ENCODE measurements at regions not wholly inside any gene's neighbourhood (a gene's known extent, or its start where the extent isn't known, plus 50 kb on each side); places are given as distances from the start of the nearest gene placed in this dataset.

DNA sequence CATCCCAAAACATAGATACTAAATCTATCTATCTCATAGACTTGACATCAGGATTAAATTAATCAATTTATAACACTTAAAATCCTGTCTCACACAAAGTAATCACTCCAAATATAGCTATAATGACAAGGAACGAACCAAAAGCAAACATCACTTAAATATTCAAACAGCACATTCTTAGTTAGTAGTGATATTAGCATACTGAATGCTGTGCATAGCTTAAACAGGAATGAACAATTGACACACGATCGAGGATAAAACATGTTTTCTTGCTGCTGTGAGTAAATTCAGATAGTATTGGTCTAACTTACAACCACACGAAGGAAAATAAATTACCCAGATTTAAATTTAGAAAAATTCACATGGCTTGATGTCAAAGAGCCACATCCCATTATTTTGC is 58.9 kb upstream of the SNTG2 start:
- Histone ChIP-seq H3K4me1 (no peaks in the 10 kb centered on the region), H3K9me3 (no peaks in the 10 kb centered on the region), H3K27me3 (no peaks in the 10 kb centered on the region), H3K36me3 (no peaks in the 10 kb centered on the region), H3K27ac (no peak overlapping the region), H3K4me3 (no peak overlapping the region)
- in situ Hi-C loops (cut with MboI; ENCODE audit: low sequenced_read_pairs in 4 of 4) (no loop called here), intact Hi-C loops (cut with DNase I; ENCODE audit: low total_unique reads) (no loop called here)
- DNase-seq = no peak
- ATAC-seq = no peak
- TF ChIP-seq, protein P1, sequence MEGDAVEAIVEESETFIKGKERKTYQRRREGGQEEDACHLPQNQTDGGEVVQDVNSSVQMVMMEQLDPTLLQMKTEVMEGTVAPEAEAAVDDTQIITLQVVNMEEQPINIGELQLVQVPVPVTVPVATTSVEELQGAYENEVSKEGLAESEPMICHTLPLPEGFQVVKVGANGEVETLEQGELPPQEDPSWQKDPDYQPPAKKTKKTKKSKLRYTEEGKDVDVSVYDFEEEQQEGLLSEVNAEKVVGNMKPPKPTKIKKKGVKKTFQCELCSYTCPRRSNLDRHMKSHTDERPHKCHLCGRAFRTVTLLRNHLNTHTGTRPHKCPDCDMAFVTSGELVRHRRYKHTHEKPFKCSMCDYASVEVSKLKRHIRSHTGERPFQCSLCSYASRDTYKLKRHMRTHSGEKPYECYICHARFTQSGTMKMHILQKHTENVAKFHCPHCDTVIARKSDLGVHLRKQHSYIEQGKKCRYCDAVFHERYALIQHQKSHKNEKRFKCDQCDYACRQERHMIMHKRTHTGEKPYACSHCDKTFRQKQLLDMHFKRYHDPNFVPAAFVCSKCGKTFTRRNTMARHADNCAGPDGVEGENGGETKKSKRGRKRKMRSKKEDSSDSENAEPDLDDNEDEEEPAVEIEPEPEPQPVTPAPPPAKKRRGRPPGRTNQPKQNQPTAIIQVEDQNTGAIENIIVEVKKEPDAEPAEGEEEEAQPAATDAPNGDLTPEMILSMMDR (IDR thresholded peaks at IDR 0.05 in 4 of 5, conservative IDR thresholded peaks at IDR 0.05 in 1 of 5) = no peak
- TF ChIP-seq POLR2A (IDR thresholded peaks at IDR 0.05) = no peak

DNA sequence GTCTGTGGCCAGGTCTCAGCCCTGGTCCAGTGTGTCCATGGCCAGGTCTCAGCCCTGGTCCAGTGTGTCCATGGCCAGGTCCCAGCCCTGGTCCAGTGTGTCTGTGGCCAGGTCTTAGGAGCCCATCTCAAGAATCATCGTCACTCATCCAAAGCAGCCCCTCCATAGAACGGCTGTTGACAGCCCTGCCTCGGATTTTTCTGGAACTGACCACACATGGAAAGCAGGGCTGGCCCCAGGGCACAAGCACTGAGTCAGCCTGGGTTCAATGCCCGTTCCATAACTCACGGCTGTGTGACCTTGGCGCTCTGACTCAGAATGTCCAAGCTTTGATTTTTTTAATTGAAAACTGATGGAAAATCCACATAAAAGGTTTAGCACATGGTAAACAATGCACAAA is 59.9 kb upstream of the SNTG2 start:
- no peak for TF ChIP-seq POLR2A (IDR thresholded peaks at IDR 0.05)
- TF ChIP-seq, protein P1 (IDR thresholded peaks at IDR 0.05 in 4 of 5, conservative IDR thresholded peaks at IDR 0.05 in 1 of 5) = no peak
- Histone ChIP-seq H3K4me3 (no peak overlapping the region), H3K27ac (no peak overlapping the region), H3K36me3 (no peaks in the 10 kb centered on the region), H3K27me3 (no peaks in the 10 kb centered on the region), H3K9me3 (no peaks in the 10 kb centered on the region), H3K4me1 (no peaks in the 10 kb centered on the region)
- DNase-seq (no peak), ATAC-seq (no peak)
- intact Hi-C loops (cut with DNase I; ENCODE audit: low total_unique reads) = no loop called here
- in situ Hi-C loops (cut with MboI; ENCODE audit: low sequenced_read_pairs in 4 of 4) = no loop called here

DNA sequence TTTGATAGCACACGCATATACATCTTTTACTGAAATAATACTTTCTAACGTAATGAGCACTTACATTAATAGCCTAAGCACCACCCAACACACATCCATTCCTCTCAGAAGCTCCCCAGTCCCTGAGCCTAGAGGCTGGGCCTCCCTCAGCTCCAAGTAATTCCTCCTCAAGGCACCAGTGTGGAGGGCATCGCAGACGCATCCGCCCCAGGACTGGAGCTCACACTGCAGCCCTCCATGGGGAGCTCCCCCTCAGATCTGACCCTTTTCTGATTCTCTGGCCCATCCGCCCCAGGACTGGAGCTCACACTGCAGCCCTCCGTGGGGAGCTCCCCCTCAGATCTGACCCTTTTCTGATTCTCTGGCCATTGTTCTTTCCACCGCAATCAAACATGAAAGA is 60.4 kb upstream of the SNTG2 start:
- TF ChIP-seq, protein P1 (IDR thresholded peaks at IDR 0.05 in 4 of 5, conservative IDR thresholded peaks at IDR 0.05 in 1 of 5) = no peak
- TF ChIP-seq POLR2A (IDR thresholded peaks at IDR 0.05) = no peak
- ATAC-seq = no peak
- no peaks in the 10 kb centered on the region for H3K27me3 ChIP-seq

DNA sequence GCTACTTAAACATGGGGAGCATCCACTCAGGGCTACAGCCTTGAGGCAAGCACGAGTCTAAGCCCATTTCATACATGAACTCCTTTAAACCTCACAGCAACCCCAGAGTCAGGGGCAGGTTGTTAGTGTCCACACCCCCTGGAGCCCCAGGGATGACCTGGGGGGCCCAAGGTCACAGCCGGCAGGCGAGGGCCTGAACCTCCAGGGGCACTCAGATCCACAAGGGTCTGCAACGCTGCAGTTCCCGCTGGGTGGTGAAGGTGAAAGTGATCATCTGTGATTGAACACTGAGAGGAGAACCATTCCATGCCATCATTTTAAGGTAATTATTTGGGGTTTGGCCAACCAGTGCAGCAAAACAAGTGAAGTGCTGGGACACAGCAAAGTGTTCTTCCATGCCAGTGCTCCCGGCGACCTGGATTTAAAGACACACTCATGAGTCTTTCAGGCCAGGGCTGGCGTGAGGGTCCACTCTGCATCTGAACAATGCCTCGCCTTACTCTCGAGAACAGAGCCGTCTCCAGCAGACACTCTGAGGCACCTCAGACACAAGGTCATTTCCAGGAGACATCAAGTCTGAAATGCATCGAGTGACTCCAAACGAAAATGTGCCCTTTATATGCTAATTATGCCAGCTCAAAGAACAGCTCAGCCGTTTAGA is 61.6 kb upstream of the SNTG2 start:
- TF ChIP-seq POLR2A (IDR thresholded peaks at IDR 0.05) = no peak
- TF ChIP-seq, protein P1 (IDR thresholded peaks at IDR 0.05 in 4 of 5, conservative IDR thresholded peaks at IDR 0.05 in 1 of 5) = no peak
- Histone ChIP-seq H3K36me3 (no peaks in the 10 kb centered on the region), H3K4me1 (no peaks in the 10 kb centered on the region), H3K9me3 (no peaks in the 10 kb centered on the region), H3K27me3 (no peaks in the 10 kb centered on the region), H3K27ac (no peak overlapping the region), H3K4me3 (no peak overlapping the region)
- no peak for DNase-seq
- in situ Hi-C loops (cut with MboI; ENCODE audit: low sequenced_read_pairs in 4 of 4) = no loop called here
- ATAC-seq = no peak
- intact Hi-C loops (cut with DNase I; ENCODE audit: low total_unique reads) = no loop called here

More for the DNA sequence above, 60.4 kb upstream of the SNTG2 start:
- Histone ChIP-seq H3K36me3 (no peaks in the 10 kb centered on the region), H3K9me3 (no peaks in the 10 kb centered on the region), H3K27ac (no peak overlapping the region), H3K4me3 (no peak overlapping the region), H3K4me1 (no peaks in the 10 kb centered on the region)
- intact Hi-C loops (cut with DNase I; ENCODE audit: low total_unique reads) (no loop called here), in situ Hi-C loops (cut with MboI; ENCODE audit: low sequenced_read_pairs in 4 of 4) (no loop called here)
- DNase-seq = no peak

All from gastrocnemius medialis (tissue), 4 donors.